IMR-90 (cell line): ENCODE measurements at regions not wholly inside any gene's neighbourhood (a gene's known extent, or its start where the extent isn't known, plus 50 kb on each side); places are given as distances from the start of the nearest gene placed in this dataset.

ENCODE experiments used
- ATAC-seq: fragments of 200-7000 bp; cut with Tn5 transposase; 2 replicates; pipeline ENCODE4 v1.9.1; 2020; ENCODE audit warnings: low read depth, mild to moderate bottlenecking, moderate library complexity
- BruUV-seq: library from RNA; stranded (reverse); fragments of 400-500 nt; replicated peaks from 2 replicates; lab custom pipeline; 2021; lab: Mats Ljungman, UMichigan
- CTCF ChIA-PET: fragments of 300-600 bp; formaldehyde crosslinking; extraction: SDS; loops from one replicate; lab custom pipeline; 2021; ENCODE audit warnings: antibody characterized with exemption; lab: Yijun Ruan, JAX
- POLR2A ChIA-PET: fragments of 300-600 bp; sonication (Branson Sonifier 250); formaldehyde crosslinking; loops from one replicate; lab custom pipeline; 2022; ENCODE audit warnings: antibody characterized with exemption; ENCODE audit not compliant: unreplicated experiment; lab: Charles Lee
- DNase-seq: peaks from one replicate; pipeline ENCODE4 v3.0.0; 2013
- H2AFZ ChIP-seq: replicated peaks from 2 replicates; pipeline ENCODE3; 2013; ENCODE audit warnings: low read length, mild to moderate bottlenecking; ENCODE audit not compliant: poor library complexity
- H2AK5ac ChIP-seq: 2 replicates; pipeline ENCODE4 v1.6.1; 2013; ENCODE audit warnings: low read depth, low read length, inconsistent platforms
- H2AK9ac ChIP-seq: replicated peaks from 2 replicates; pipeline ENCODE3; 2013; ENCODE audit warnings: mild to moderate bottlenecking, low read depth, low read length, moderate library complexity; ENCODE audit not compliant: poor library complexity
- H2BK120ac ChIP-seq: 2 replicates; pipeline ENCODE4 v1.6.1; 2013; ENCODE audit warnings: low read depth, low read length, inconsistent platforms
- H2BK15ac ChIP-seq: 3 replicates; pipeline ENCODE4 v1.6.1; 2013; ENCODE audit warnings: low read depth, low read length, inconsistent platforms
- H2BK20ac ChIP-seq: 2 replicates; pipeline ENCODE4 v1.6.1; 2013; ENCODE audit warnings: low read depth, mild to moderate bottlenecking, inconsistent platforms, low read length, moderate library complexity
- H2BK5ac ChIP-seq: 2 replicates; pipeline ENCODE4 v1.6.1; 2013; ENCODE audit warnings: mild to moderate bottlenecking, low read depth, low read length, inconsistent platforms; ENCODE audit not compliant: poor library complexity, severe bottlenecking
- H3K14ac ChIP-seq: replicated peaks from 2 replicates; pipeline ENCODE4 v1.6.1; 2013; ENCODE audit warnings: low read depth, low read length, inconsistent platforms
- H3K18ac ChIP-seq: 2 replicates; pipeline ENCODE4 v1.6.1; 2013; ENCODE audit warnings: low read depth, low read length, control low read depth
- H3K23ac ChIP-seq: 2 replicates; pipeline ENCODE4 v1.6.1; 2013; ENCODE audit warnings: low read depth, low read length, inconsistent platforms
- H3K27ac ChIP-seq: 2 replicates; pipeline ENCODE4 v1.5.1; 2013; ENCODE audit warnings: mild to moderate bottlenecking, control low read depth, low read length; ENCODE audit not compliant: insufficient read depth
- H3K27me3 ChIP-seq: 2 replicates; pipeline ENCODE4 v1.6.1; 2013; ENCODE audit warnings: low read length; ENCODE audit not compliant: control insufficient read depth, insufficient read depth
- H3K36me3 ChIP-seq: 2 replicates; pipeline ENCODE4 v1.6.1; 2013; ENCODE audit warnings: low read length, mixed read lengths; ENCODE audit not compliant: control insufficient read depth, insufficient read depth
- H3K4ac ChIP-seq: 2 replicates; pipeline ENCODE4 v1.6.1; 2013; ENCODE audit warnings: low read depth, low read length, inconsistent platforms
- H3K4me1 ChIP-seq: 2 replicates; pipeline ENCODE4 v1.6.1; 2013; ENCODE audit warnings: low read length, mixed read lengths; ENCODE audit not compliant: control insufficient read depth, insufficient read depth
- H3K4me2 ChIP-seq: 2 replicates; pipeline ENCODE4 v1.6.1; 2013; ENCODE audit warnings: low read depth, mild to moderate bottlenecking, control low read depth, low read length, moderate library complexity
- H3K4me3 ChIP-seq: 2 replicates; pipeline ENCODE4 v1.5.1; 2013; ENCODE audit warnings: low read depth, mild to moderate bottlenecking, control low read depth, low read length, moderate library complexity; ENCODE audit not compliant: insufficient read depth
- H3K56ac ChIP-seq: 2 replicates; pipeline ENCODE4 v1.6.1; 2013; ENCODE audit warnings: low read length, inconsistent platforms; ENCODE audit not compliant: insufficient read depth; ENCODE audit errors: extremely low read depth
- H3K79me1 ChIP-seq, 2 experiments: 2 replicates each; pipeline ENCODE4 v1.6.1; 2013; ENCODE audit warnings: low read length in 2 of 2, inconsistent platforms in 1 of 2, low read depth in 1 of 2
- H3K9ac ChIP-seq: 2 replicates; pipeline ENCODE4 v1.6.1; 2013; ENCODE audit warnings: low read depth, low read length, control low read depth
- H3K9me1 ChIP-seq: 2 replicates; pipeline ENCODE4 v1.6.1; 2013; ENCODE audit warnings: low read length, inconsistent platforms; ENCODE audit not compliant: insufficient read depth
- H3K9me3 ChIP-seq: 2 replicates; pipeline ENCODE4 v1.6.1; 2013; ENCODE audit warnings: low read length; ENCODE audit not compliant: control insufficient read depth, insufficient read depth
- H4K20me1 ChIP-seq: 2 replicates; pipeline ENCODE4 v1.6.1; 2013; ENCODE audit warnings: low read length, inconsistent platforms; ENCODE audit not compliant: insufficient read depth
- H4K5ac ChIP-seq: 2 replicates; pipeline ENCODE4 v1.6.1; 2013; ENCODE audit warnings: mild to moderate bottlenecking, low read depth, low read length, control low read depth
- H4K8ac ChIP-seq, 2 experiments: 2 replicates each; pipeline ENCODE4 v1.6.1; 2013; ENCODE audit warnings: low read depth in 2 of 2, low read length in 2 of 2, control low read depth in 1 of 2, inconsistent platforms in 1 of 2
- H4K91ac ChIP-seq: 2 replicates; pipeline ENCODE4 v1.6.1; 2013; ENCODE audit warnings: low read depth, low read length, inconsistent platforms; ENCODE audit not compliant: insufficient read depth
- BHLHE40 ChIP-seq: fragments of 150-350 bp; IDR thresholded peaks from 2 replicates; pipeline ENCODE4 v1.6.1; 2016; ENCODE audit warnings: mild to moderate bottlenecking, low read depth, low read length
- CEBPB ChIP-seq: IDR thresholded peaks from 2 replicates; pipeline ENCODE4 v1.6.1; 2012; ENCODE audit warnings: low read depth, low read length, improper control_type of control experiment
- CHD1 ChIP-seq: IDR thresholded peaks from 2 replicates; pipeline ENCODE4 v1.6.1; 2012; ENCODE audit warnings: low read depth, low read length, improper control_type of control experiment
- ELK1 ChIP-seq: fragments of 150-350 bp; IDR thresholded peaks from 2 replicates; pipeline ENCODE4 v1.6.1; 2016; ENCODE audit warnings: low read depth, mild to moderate bottlenecking, low read length, moderate library complexity, borderline replicate concordance
- FOS ChIP-seq: fragments of 150-350 bp; IDR thresholded peaks from 2 replicates; pipeline ENCODE4 v1.6.1; 2016; ENCODE audit warnings: low read depth, low read length
- MAFK ChIP-seq: IDR thresholded peaks from 2 replicates; pipeline ENCODE4 v1.6.1; 2012; ENCODE audit warnings: low read depth, low read length, improper control_type of control experiment
- MAZ ChIP-seq: IDR thresholded peaks from 2 replicates; pipeline ENCODE4 v1.6.1; 2012; ENCODE audit warnings: low read depth, mild to moderate bottlenecking, low read length, improper control_type of control experiment, moderate library complexity, borderline replicate concordance
- MXI1 ChIP-seq: IDR thresholded peaks from 2 replicates; pipeline ENCODE4 v1.6.1; 2012; ENCODE audit warnings: low read depth, mild to moderate bottlenecking, low read length, moderate library complexity, borderline replicate concordance
- NFE2L2 ChIP-seq: fragments of 150-350 bp; IDR thresholded peaks from 2 replicates; pipeline ENCODE4 v1.6.1; 2016; ENCODE audit warnings: low read depth, mild to moderate bottlenecking, low read length
- POLR2A ChIP-seq: IDR thresholded peaks from 2 replicates; pipeline ENCODE4 v1.6.1; 2012; ENCODE audit warnings: mild to moderate bottlenecking, low read depth, low read length
- RAD21 ChIP-seq: IDR thresholded peaks from 2 replicates; pipeline ENCODE4 v1.6.1; 2012; ENCODE audit warnings: low read length, improper control_type of control experiment
- RCOR1 ChIP-seq: IDR thresholded peaks from 2 replicates; pipeline ENCODE4 v1.6.1; 2012; ENCODE audit warnings: mild to moderate bottlenecking, low read length, improper control_type of control experiment; ENCODE audit not compliant: insufficient replicate concordance
- RFX5 ChIP-seq: IDR thresholded peaks from 2 replicates; pipeline ENCODE4 v1.8.0; 2012; ENCODE audit warnings: low read depth, mild to moderate bottlenecking, low read length, moderate library complexity
- SMC3 ChIP-seq: fragments of 150-350 bp; IDR thresholded peaks from 2 replicates; pipeline ENCODE4 v1.6.1; 2016; ENCODE audit warnings: low read depth, mild to moderate bottlenecking, antibody characterized with exemption, low read length, moderate library complexity
- WGBS, 2 experiments: methylation state at CpG; one replicate each; pipeline versions ENCODE4 v1.1.5 to v1.1.7; 2013; ENCODE audit warnings: missing lambda C conversion rate in 2 of 2; ENCODE audit not compliant: insufficient read length in 1 of 2; ENCODE audit errors: extremely low coverage in 2 of 2; 5-methylcytosine and 5-hydroxymethylcytosine counted together
- dilution Hi-C: fragments of 300-500 bp; cut with HindIII; formaldehyde crosslinking; loops from one replicate; pipeline ENCODE4 v1.14.3; 2018; ENCODE audit warnings: low sequenced_read_pairs; ENCODE audit not compliant: unreplicated experiment
- in situ Hi-C: fragments of 300-500 bp; cut with MboI; formaldehyde crosslinking; loops from 3 replicates; pipeline ENCODE4 v1.14.3; 2019; ENCODE audit warnings: low sequenced_read_pairs, inconsistent platforms, mixed read lengths
- intact Hi-C: fragments of 100-400 bp; cut with micrococcal nuclease; formaldehyde crosslinking; loops from 2 replicates; pipeline ENCODE4 v1.10.0; 2022
- TF ChIP-seq, protein P1 (sequence below): fragments of 150-350 bp; IDR thresholded peaks from 2 replicates; pipeline ENCODE4 v1.6.1; 2017; ENCODE audit warnings: mild to moderate bottlenecking, antibody characterized with exemption, low read length, low read depth
- TF ChIP-seq, protein P2 (sequence below): conservative IDR thresholded peaks from 2 replicates; pipeline ENCODE4 v1.5.1; 2012; ENCODE audit warnings: mild to moderate bottlenecking, low read depth, low read length, improper control_type of control experiment

- no peak for TF ChIP-seq NFE2L2
- TF ChIP-seq, protein P1, sequence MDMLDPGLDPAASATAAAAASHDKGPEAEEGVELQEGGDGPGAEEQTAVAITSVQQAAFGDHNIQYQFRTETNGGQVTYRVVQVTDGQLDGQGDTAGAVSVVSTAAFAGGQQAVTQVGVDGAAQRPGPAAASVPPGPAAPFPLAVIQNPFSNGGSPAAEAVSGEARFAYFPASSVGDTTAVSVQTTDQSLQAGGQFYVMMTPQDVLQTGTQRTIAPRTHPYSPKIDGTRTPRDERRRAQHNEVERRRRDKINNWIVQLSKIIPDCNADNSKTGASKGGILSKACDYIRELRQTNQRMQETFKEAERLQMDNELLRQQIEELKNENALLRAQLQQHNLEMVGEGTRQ: no peak
- TF ChIP-seq RCOR1: no peak
- TF ChIP-seq BHLHE40: no peak
- TF ChIP-seq SMC3: no peak
- TF ChIP-seq POLR2A: no peak
- no peak for TF ChIP-seq MAFK
- TF ChIP-seq MXI1: no peak
- no peak for TF ChIP-seq FOS
- TF ChIP-seq CEBPB: no peak
- TF ChIP-seq RFX5: no peak
- no peak for TF ChIP-seq ELK1
- TF ChIP-seq CHD1: no peak
- TF ChIP-seq, protein P2, sequence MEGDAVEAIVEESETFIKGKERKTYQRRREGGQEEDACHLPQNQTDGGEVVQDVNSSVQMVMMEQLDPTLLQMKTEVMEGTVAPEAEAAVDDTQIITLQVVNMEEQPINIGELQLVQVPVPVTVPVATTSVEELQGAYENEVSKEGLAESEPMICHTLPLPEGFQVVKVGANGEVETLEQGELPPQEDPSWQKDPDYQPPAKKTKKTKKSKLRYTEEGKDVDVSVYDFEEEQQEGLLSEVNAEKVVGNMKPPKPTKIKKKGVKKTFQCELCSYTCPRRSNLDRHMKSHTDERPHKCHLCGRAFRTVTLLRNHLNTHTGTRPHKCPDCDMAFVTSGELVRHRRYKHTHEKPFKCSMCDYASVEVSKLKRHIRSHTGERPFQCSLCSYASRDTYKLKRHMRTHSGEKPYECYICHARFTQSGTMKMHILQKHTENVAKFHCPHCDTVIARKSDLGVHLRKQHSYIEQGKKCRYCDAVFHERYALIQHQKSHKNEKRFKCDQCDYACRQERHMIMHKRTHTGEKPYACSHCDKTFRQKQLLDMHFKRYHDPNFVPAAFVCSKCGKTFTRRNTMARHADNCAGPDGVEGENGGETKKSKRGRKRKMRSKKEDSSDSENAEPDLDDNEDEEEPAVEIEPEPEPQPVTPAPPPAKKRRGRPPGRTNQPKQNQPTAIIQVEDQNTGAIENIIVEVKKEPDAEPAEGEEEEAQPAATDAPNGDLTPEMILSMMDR: no peak
- no peak for TF ChIP-seq RAD21
- TF ChIP-seq MAZ: no peak
- Histone ChIP-seq H3K9me3 (no peaks in the 10 kb centered on the region), H2BK5ac (no peak overlapping the region), H2BK15ac (no peak overlapping the region), H4K91ac (no peak overlapping the region), H4K20me1 (no peaks in the 10 kb centered on the region), H3K56ac (no peak overlapping the region), H3K36me3 (no peaks in the 10 kb centered on the region), H2BK20ac (no peak overlapping the region), H3K4me2 (no peak overlapping the region), H2AK9ac (no peak overlapping the region), H3K14ac (no peak overlapping the region), H3K18ac (no peak overlapping the region), H3K4me1 (no peaks in the 10 kb centered on the region), H3K23ac (no peak overlapping the region), H4K8ac (no peak overlapping the region), H3K27me3 (peaks cover 28% of the 10 kb centered on the region), H3K4ac (no peak overlapping the region), H2BK120ac (no peak overlapping the region), H4K5ac (no peak overlapping the region), H3K9me1 (no peaks in the 10 kb centered on the region), H3K27ac (no peak overlapping the region), H3K4me3 (no peak overlapping the region), H2AFZ (peak overlapping the region; percentile 32), H3K9ac (no peak overlapping the region), H2AK5ac (no peak overlapping the region), H3K79me1 (no peaks in the 10 kb centered on the region)
- no TSS peak for BruUV-seq
- WGBS, 2 experiments: 40% methylated on average over 1 of the region's 3 CpGs; no CpG with 5 or more reads in 1 of the 2 experiments
- POLR2A ChIA-PET: no interaction called here
- DNase-seq (no peak), ATAC-seq (no peak)
- intact Hi-C loops: loop anchor here (5.0 kb wide), 1 partner anchor 82 kb away; no protein-coding TSS in a partner anchor
- CTCF ChIA-PET: no interaction called here
- in situ Hi-C loops: loop anchor here (5.0 to 25.0 kb wide), 2 partner anchors 67 to 272 kb away; no protein-coding TSS in a partner anchor
- dilution Hi-C loops: no loop called here
Measured at GRCh38 chr7:76133839-76134238, 67.9 kb upstream of the SRRM3 start.
